HCT116 (cell line): ENCODE measurements at regions not wholly inside any gene's neighbourhood (a gene's known extent, or its start where the extent isn't known, plus 50 kb on each side); places are given as distances from the start of the nearest gene placed in this dataset.

ENCODE experiments used
- ATAC-seq: fragments of 200-7000 bp; cut with Tn5 transposase; 2 replicates; pipeline ENCODE4 v1.9.1; 2020; ENCODE audit warnings: mild to moderate bottlenecking, moderate library complexity
- BruUV-seq: library from RNA; stranded (reverse); fragments of 400-500 nt; replicated peaks from 2 replicates; lab custom pipeline; 2021; lab: Mats Ljungman, UMichigan
- CTCF ChIA-PET: fragments of 300-600 bp; sonication (Branson Sonifier 250); formaldehyde crosslinking; loops from one replicate; lab custom pipeline; 2021; ENCODE audit warnings: antibody characterized with exemption; lab: Charles Lee
- POLR2A ChIA-PET: fragments of 300-600, 350-600 bp; sonication (Branson Sonifier 250); formaldehyde crosslinking; loops from one replicate; lab custom pipeline; 2021; ENCODE audit warnings: antibody characterized with exemption; lab: Charles Lee
- RAD21 ChIA-PET, 2 experiments: fragments of 300-600 bp; sonication (Branson Sonifier 250); formaldehyde crosslinking; loops; one replicate each; lab custom pipeline; 2023; ENCODE audit warnings: low total read pairs in 2 of 2; ENCODE audit not compliant: uncharacterized antibody in 2 of 2, unreplicated experiment in 2 of 2, low non-redundant PET in 1 of 2; lab: Charles Lee
- DNase-seq: peaks from one replicate; pipeline ENCODE4 v3.0.0-alpha.2; 2010; ENCODE audit warnings: low read depth, low spot score
- H2AFZ ChIP-seq: fragments of 200-600 bp; shearing (Covaris generic), sonication (generic); 2 replicates; pipeline ENCODE4 v1.6.1; 2017; ENCODE audit warnings: low read depth, mixed run types, mixed read lengths, antibody characterized with exemption, low read length; ENCODE audit not compliant: poor library complexity, severe bottlenecking
- H3K27ac ChIP-seq: 2 replicates; pipeline ENCODE4 v1.5.1; 2012; ENCODE audit warnings: low read depth, low read length
- H3K27me3 ChIP-seq: fragments of 200-600 bp; sonication (generic); 2 replicates; pipeline ENCODE4 v1.6.1; 2016; ENCODE audit warnings: mixed run types, low read length, mixed read lengths; ENCODE audit not compliant: insufficient read depth
- H3K36me3 ChIP-seq, 2 experiments: fragments of 200-500 bp in 1 of 2; fragments of 200-600 bp in 1 of 2; sonication (Bioruptor generic) in 1 of 2; sonication (generic) in 1 of 2; 2 replicates each; pipeline versions ENCODE4 v1.5.1 to v1.6.1; 2014 to 2016; ENCODE audit warnings: low read length in 2 of 2, inconsistent platforms in 1 of 2, mixed read lengths in 1 of 2, mixed run types in 1 of 2; ENCODE audit not compliant: insufficient read depth in 2 of 2, control insufficient read depth in 1 of 2
- H3K4me1 ChIP-seq, 2 experiments: fragments of 200-600 bp in 1 of 2; sonication (generic) in 1 of 2; 2 replicates each; pipeline versions ENCODE4 v1.5.1 to v1.6.1; 2012 to 2017; ENCODE audit warnings: low read length in 2 of 2, inconsistent platforms in 1 of 2, mild to moderate bottlenecking in 1 of 2, mixed read lengths in 1 of 2, mixed run types in 1 of 2, moderate library complexity in 1 of 2; ENCODE audit not compliant: insufficient read depth in 2 of 2, control insufficient read depth in 1 of 2
- H3K4me2 ChIP-seq: fragments of 200-600 bp; sonication (generic); 2 replicates; pipeline ENCODE4 v1.6.1; 2017; ENCODE audit warnings: mixed run types, low read length, mixed read lengths
- H3K4me3 ChIP-seq, 2 experiments: fragments of 200-600 bp in 1 of 2; sonication (generic) in 1 of 2; replicated peaks in 1 of 2; 2 replicates each; pipeline ENCODE4 v1.5.1; 2011 to 2016; ENCODE audit warnings: low read length in 2 of 2, control low read depth in 1 of 2, low read depth in 1 of 2, mild to moderate bottlenecking in 1 of 2, mixed read lengths in 1 of 2, mixed run types in 1 of 2
- H3K79me2 ChIP-seq: fragments of 200-600 bp; sonication (generic); 2 replicates; pipeline ENCODE4 v1.6.1; 2017; ENCODE audit warnings: mild to moderate bottlenecking, mixed run types, low read length, moderate library complexity, mixed read lengths; ENCODE audit not compliant: insufficient read depth
- H3K9ac ChIP-seq: fragments of 200-600 bp; sonication (generic); 2 replicates; pipeline ENCODE4 v1.6.1; 2016; ENCODE audit warnings: low read length, mixed read lengths
- H3K9me2 ChIP-seq: fragments of 200-600 bp; sonication (generic), shearing (Covaris generic); 2 replicates; pipeline ENCODE4 v1.6.1; 2017; ENCODE audit warnings: mixed run types, mild to moderate bottlenecking, moderate library complexity; ENCODE audit not compliant: insufficient read depth
- H3K9me3 ChIP-seq, 2 experiments: fragments of 200-500 bp in 1 of 2; fragments of 200-600 bp in 1 of 2; sonication (Bioruptor generic) in 1 of 2; sonication (generic) in 1 of 2; 2 replicates each; pipeline ENCODE4 v1.6.1; 2014 to 2017; ENCODE audit warnings: low read length in 2 of 2, mixed read lengths in 2 of 2, inconsistent platforms in 1 of 2, low read depth in 1 of 2, mild to moderate bottlenecking in 1 of 2, mixed run types in 1 of 2, moderate library complexity in 1 of 2; ENCODE audit not compliant: control insufficient read depth in 1 of 2, insufficient read depth in 1 of 2
- H4K20me1 ChIP-seq: fragments of 200-600 bp; sonication (generic), shearing (Covaris generic); 2 replicates; pipeline ENCODE4 v1.6.1; 2017; ENCODE audit warnings: mixed run types, mild to moderate bottlenecking, moderate library complexity; ENCODE audit not compliant: insufficient read depth
- ATF3 ChIP-seq: IDR thresholded peaks from 2 replicates; pipeline ENCODE4 v1.6.1; 2012
- EGR1 ChIP-seq: IDR thresholded peaks from 2 replicates; pipeline ENCODE4 v1.6.1; 2012; ENCODE audit warnings: low read depth
- ELF1 ChIP-seq: IDR thresholded peaks from 2 replicates; pipeline ENCODE4 v1.6.1; 2012; ENCODE audit warnings: low read depth, borderline replicate concordance
- FOSL1 ChIP-seq: IDR thresholded peaks from 2 replicates; pipeline ENCODE4 v1.6.1; 2012; ENCODE audit warnings: low read depth
- JUND ChIP-seq: IDR thresholded peaks from 2 replicates; pipeline ENCODE4 v1.6.1; 2012
- MAX ChIP-seq: IDR thresholded peaks from 2 replicates; pipeline ENCODE4 v1.6.1; 2012
- REST ChIP-seq: IDR thresholded peaks from 2 replicates; pipeline ENCODE4 v1.6.1; 2012; ENCODE audit warnings: low read depth
- SIN3A ChIP-seq: IDR thresholded peaks from 2 replicates; pipeline ENCODE4 v1.6.1; 2012; ENCODE audit warnings: low read depth
- SP1 ChIP-seq: IDR thresholded peaks from 2 replicates; pipeline ENCODE4 v1.6.1; 2012; ENCODE audit warnings: low read depth
- SRF ChIP-seq: IDR thresholded peaks from 2 replicates; pipeline ENCODE4 v1.6.1; 2012; ENCODE audit warnings: low read depth
- YY1 ChIP-seq: IDR thresholded peaks from 2 replicates; pipeline ENCODE4 v1.6.1; 2011; ENCODE audit warnings: low read length, low read depth, moderate library complexity, mild to moderate bottlenecking; ENCODE audit not compliant: insufficient replicate concordance; ENCODE audit errors: extremely low read depth
- ZBTB33 ChIP-seq: IDR thresholded peaks from 2 replicates; pipeline ENCODE4 v1.6.1; 2011; ENCODE audit warnings: mild to moderate bottlenecking, low read length, moderate library complexity; ENCODE audit not compliant: insufficient replicate concordance; ENCODE audit errors: extremely low read depth
- ZNF274 ChIP-seq: fragments of 200-500 bp; sonication (Bioruptor generic); IDR thresholded peaks from 2 replicates; pipeline ENCODE4 v1.6.1; 2014; ENCODE audit warnings: mild to moderate bottlenecking, low read depth, low read length, inconsistent platforms
- intact Hi-C: fragments of 100-400 bp; cut with micrococcal nuclease; formaldehyde crosslinking; loops from 2 replicates; pipeline ENCODE4 v1.10.0; 2022

GRCh38 chr12:89954259-89954658 is 245.6 kb upstream of the ATP2B1 start:
- H3K4me1 ChIP-seq = no peaks in the 10 kb centered on the region
- H3K27me3 ChIP-seq = no peaks in the 10 kb centered on the region
- POLR2A ChIA-PET = no interaction called here
- DNase-seq (no peak), ATAC-seq (no peak)
- no peak overlapping the region for H3K4me3 ChIP-seq
- no peak for TF ChIP-seq ZBTB33
- TF ChIP-seq MAX = no peak
- TF ChIP-seq SRF = no peak
- no peak for TF ChIP-seq ELF1
- TF ChIP-seq SP1 = no peak
- CTCF ChIA-PET = no interaction called here
- H3K79me2 ChIP-seq = no peaks in the 10 kb centered on the region
- RAD21 ChIA-PET = no interaction called here
- H4K20me1 ChIP-seq = no peaks in the 10 kb centered on the region
- H3K27ac ChIP-seq = no peak overlapping the region
- H3K9me2 ChIP-seq = no peaks in the 10 kb centered on the region
- no peak overlapping the region for H2AFZ ChIP-seq
- no peaks in the 10 kb centered on the region for H3K9me3 ChIP-seq
- no peaks in the 10 kb centered on the region for H3K36me3 ChIP-seq
- no TSS peak for BruUV-seq
- H3K4me2 ChIP-seq = no peak overlapping the region
- intact Hi-C loops = no loop called here
- no peak overlapping the region for H3K9ac ChIP-seq

- no peaks in the 10 kb centered on the region for H3K79me2 ChIP-seq
- no peaks in the 10 kb centered on the region for H3K27me3 ChIP-seq
- intact Hi-C loops = no loop called here
- TF ChIP-seq SP1 = no peak
- no peak for TF ChIP-seq REST
- TF ChIP-seq FOSL1 = no peak
- no peak for TF ChIP-seq EGR1
- TF ChIP-seq JUND = no peak
- TF ChIP-seq SRF = no peak
- TF ChIP-seq ZNF274 = no peak
- no peak for TF ChIP-seq YY1
- no peak for TF ChIP-seq SIN3A
- no peak for TF ChIP-seq ELF1
- no peak for TF ChIP-seq MAX
- TF ChIP-seq ATF3 = no peak
- ChIA-PET RAD21 (no interaction called here), POLR2A (no interaction called here), CTCF (no interaction called here)
- no peaks in the 10 kb centered on the region for H3K9me2 ChIP-seq
- no peak overlapping the region for H3K9ac ChIP-seq
- H2AFZ ChIP-seq = no peak overlapping the region
- DNase-seq (no peak), ATAC-seq (no peak)
- H4K20me1 ChIP-seq = no peaks in the 10 kb centered on the region
- H3K9me3 ChIP-seq = no peaks in the 10 kb centered on the region
- no peak overlapping the region for H3K4me2 ChIP-seq
- no peaks in the 10 kb centered on the region for H3K36me3 ChIP-seq
- H3K27ac ChIP-seq = no peak overlapping the region
- no TSS peak for BruUV-seq
- H3K4me1 ChIP-seq = peaks cover 0 to 9% of the 10 kb centered on the region in 2 experiments; a peak in 2 of 4 replicates
- no peak overlapping the region for H3K4me3 ChIP-seq
Observed at GRCh38 chr12:89951694-89952060, 243.0 kb upstream of the ATP2B1 start.
